ENCODE measurements at regions not wholly inside any gene's neighbourhood (a gene's known extent, or its start where the extent isn't known, plus 50 kb on each side); places are given as distances from the start of the nearest gene placed in this dataset.

DNA sequence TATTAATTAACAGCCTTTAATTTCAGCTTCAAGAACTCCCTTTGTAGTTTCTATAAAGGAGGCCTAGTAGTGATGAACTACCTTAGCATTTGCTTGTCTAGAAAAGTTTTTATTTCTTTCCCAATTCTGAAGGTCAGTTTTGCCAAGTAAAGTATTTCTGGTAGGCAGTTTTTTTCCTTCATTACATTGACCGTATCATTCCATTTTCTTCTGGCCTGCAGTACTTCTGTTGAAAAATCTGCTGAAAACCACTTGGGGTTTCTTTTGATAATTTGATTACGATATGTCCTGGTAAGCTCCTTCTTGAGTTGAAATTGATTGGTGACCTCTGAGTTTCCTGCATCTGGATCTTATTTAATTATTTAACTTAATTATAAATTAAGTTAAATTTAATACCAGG is 691.8 kb downstream of the TSN start:
- DNase-seq, result no peak

DNA sequence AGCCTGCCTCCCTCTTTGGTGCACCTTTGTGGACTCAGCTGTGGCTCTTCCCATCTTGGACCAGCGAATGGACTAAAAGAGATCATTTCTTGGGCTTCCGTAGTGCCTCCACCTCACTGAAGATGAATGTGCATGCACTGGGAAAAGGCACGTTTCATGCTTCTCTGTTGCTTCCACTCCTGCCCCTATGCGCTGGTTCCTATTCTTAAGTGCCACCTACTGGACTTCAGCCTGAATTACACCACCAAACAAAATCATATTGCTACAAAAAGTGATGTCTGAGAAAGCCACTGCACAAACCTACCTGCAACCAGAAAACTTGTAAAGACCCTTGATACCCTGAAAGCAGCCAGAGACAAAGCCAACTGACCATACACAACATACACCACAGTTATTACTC is 695.6 kb downstream of the TSN start:
- DNase-seq, result no peak

- DNase-seq, result no peak
These were observed 696.2 kb downstream of the TSN start for GRCh38 chr2:122451697-122452096.

DNA sequence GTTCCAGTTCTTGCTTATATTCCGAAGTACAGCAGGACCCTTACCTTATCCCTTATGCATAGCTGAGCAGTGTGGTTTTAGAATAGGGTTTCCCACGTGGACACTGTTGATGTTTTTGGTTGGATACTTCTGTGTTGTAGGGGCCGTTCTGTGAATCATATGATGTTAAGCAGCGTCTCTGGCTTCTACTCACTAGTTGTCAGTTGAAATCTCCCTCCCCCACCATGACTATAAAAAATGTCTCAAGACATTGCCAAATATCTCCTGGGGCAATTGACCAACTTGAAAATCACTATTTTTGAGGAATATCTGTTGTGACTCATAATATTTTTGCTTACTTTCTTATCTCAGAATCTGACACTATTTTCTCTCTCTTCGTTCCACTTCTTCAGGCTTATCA is 713.7 kb downstream of the TSN start:
- no peak for DNase-seq

DNA sequence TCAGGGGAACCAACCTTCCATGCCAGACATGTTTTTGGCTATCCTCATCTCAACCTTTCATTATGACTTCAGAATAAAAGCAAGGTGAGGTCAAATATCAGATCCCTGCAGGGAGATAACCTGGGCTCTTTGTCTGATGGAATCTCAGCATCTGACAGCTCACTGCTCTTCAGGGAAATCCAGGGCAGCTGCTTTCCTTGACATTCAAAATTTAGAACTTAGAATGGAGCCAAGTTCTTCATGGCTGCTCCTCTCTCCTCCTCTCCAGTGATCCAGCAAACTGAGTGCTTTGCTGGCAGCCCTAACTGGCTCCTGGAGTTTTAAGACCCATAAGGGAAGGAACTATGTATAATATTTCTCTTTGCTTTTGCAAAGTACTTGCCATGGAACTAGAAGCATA is 716.3 kb downstream of the TSN start:
- DNase-seq, result no peak

GRCh38 chr2:122478117-122478516 is 722.7 kb downstream of the TSN start:
- no peak for DNase-seq

DNA sequence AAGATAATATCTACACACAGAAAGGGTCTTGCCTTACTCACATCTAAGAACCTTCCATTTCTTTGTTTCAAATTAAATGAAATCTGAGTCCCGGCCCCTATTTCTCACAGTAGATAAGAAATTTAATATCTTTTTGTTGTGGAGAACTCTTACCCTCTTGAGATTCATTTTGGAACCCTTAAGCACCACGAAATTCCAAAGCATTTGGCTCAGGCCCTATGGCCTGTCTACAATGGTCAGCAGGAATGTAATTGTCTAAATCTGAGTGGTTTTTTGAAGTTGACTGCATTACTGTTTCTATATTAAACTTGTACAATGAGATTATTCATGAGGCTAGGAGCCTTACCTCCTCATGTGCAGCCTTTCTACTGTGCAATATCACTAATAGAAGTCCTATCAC is 723.3 kb downstream of the TSN start:
- DNase-seq, result no peak

GRCh38 chr2:122480501-122481243 is 725.2 kb downstream of the TSN start:
- no peak for DNase-seq

DNA sequence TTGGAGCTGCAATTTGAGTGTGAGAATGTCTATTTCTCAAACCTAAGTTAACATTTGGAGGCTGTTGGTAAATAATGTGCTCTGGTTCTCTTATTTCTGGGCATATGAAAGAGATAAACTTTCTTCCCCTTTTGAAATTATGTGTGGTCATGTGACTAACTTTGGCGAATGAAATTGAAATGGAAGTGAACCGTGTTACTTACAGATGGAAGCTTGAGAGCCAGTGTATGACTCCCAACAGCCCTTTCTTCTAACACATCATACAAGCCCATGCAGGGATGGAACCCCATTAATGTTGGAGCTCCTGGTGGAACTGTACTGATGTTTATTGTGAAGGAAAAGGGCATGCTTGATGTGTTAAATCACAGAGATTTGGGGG is 725.8 kb downstream of the TSN start:
- DNase-seq, result no peak

GRCh38 chr2:122481717-122482116 is 726.3 kb downstream of the TSN start:
- no peak for DNase-seq

GRCh38 chr2:122486086-122486485 is 730.6 kb downstream of the TSN start:
- DNase-seq, result no peak

GRCh38 chr2:122486705-122487415 is 731.4 kb downstream of the TSN start:
- DNase-seq, result no peak

DNA sequence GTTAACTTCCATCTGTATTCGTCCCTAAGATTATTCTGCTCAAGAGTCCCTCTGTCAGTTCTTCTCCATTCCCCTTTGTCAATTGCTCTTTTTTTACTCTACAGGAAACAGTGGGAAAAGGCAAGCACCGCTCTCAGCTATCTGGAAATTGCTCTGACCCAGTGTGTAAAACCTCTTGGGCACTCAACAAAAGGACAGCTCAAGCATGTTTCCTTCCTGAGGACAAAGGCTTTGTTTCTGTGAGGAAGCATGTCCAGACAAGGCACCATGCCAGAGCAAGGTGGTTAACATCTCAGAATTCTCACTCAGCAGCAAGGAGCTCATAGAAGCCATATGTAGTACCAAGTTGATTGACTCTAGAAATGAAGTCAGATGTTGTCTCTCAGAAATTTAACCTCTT is 735.6 kb downstream of the TSN start:
- DNase-seq, result no peak

GRCh38 chr2:122500316-122501105 is 745.1 kb downstream of the TSN start:
- DNase-seq, result no peak

DNA sequence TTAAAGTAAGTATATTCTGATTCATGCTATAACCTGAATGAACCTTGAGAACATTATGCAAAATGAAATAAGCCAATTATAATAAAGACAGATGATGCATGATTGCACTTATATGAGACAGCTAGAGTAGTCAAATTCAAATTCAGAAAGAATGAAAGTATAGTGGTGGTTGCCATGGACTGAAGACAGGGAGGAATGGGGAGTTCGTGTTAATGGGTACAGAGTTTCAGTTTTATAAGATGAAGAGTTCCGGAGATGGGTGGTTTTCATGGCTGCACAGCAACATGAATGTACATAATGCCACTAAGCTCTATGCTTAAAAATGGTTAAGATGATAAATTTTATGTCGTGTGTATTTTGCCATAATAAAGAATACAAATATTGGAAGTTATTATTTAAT is 751.2 kb downstream of the TSN start:
- no peak for DNase-seq

GRCh38 chr2:122507261-122507660 is 751.8 kb downstream of the TSN start:
- DNase-seq, result no peak

- DNase-seq, result no peak
These were observed 756.6 kb downstream of the TSN start for GRCh38 chr2:122512091-122512490.

DNA sequence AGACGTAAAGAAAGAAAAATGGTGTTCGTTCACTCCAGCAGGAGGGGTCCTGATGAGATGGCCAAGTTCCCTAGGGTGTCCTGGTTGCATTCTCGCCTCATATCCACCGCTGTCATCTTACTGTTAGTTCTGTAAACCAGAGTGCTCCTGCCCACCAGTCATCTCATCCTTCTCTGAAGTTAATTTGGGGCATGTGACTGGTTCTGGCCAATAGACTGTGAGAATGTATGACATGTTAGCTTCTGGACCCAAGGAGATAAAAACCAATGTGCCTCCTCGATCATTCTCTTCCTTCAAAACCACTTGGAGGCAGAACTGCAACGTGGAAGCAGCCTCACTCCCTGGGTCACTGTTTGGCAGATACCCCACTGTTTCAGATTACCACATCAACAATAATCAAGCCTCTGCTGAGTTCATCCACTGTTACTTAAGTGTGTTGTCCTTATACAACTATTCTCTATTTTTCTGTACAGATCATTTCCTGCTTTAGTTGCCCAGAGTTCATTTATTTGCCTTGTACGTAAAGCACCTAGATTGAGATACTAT is 759.1 kb downstream of the TSN start:
- DNase-seq, result no peak

DNA sequence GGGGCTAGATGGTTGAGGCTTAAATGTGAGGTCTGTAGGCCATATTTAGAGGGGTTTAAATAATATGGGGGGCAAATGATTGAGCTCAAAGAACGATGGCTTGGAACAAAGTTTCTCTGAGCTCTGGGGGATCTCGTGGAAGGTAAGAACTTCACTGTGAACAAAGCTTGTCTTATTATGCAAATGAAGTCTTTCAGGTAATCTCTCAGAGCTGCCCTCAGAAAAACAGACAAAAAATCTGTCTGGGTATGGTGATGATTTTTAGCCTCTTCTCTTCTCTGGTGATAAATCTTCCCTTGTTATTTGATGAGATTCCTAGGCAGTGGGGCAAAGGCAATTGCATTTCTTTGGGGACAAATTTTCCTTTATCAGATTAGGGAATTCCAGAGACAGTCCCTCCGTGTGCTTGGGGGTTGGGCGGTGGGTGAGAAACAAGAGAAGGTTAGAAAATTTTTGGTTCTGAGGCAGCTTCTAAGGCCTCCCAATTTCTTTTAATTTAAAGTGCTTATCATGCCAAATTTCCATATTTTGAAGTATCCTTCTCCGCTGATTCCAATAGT is 760.4 kb downstream of the TSN start:
- DNase-seq, result no peak

DNA sequence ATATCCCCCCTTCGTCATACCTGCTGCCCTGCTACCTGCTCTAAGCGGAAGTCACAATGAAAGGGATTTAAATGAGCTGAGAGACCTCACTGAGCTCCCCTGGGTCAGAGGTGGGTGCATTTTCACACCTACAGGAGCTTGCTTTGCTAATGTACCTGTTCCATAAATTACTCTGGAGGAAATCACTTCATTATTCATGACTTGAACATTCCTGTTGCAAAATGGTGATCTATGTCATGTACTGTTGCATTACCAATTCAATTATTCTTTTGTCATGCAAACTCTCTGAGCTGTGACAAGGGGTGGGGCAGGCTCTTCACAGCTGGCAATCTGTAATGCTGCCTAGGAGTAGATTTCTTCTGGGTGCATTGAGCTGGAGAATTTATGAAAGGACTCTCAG is 761.3 kb downstream of the TSN start:
- no peak for DNase-seq

GRCh38 chr2:122519366-122519765 is 763.9 kb downstream of the TSN start:
- no peak for DNase-seq

GRCh38 chr2:122519821-122520611 is 764.6 kb downstream of the TSN start:
- no peak for DNase-seq

- no peak for DNase-seq
These were observed 767.7 kb downstream of the TSN start for GRCh38 chr2:122523143-122523542.

All from CD4-positive, alpha-beta T cell treated with Interleukin-10 for 1 hour (primary cell).